Right lobe of liver (tissue), 4 donors: ENCODE measurements at regions not wholly inside any gene's neighbourhood (a gene's known extent, or its start where the extent isn't known, plus 50 kb on each side); places are given as distances from the start of the nearest gene placed in this dataset.

Experiments used
- CTCF ChIP-seq, 4 donors: fragments of 200-600 bp in 3 of 4; fragments of 450-650 bp in 1 of 4; IDR thresholded peaks; one replicate each; pipeline versions ENCODE4 v1.5.1 to v1.8.0; 2016 to 2022; ENCODE audit warnings: antibody characterized with exemption in 4 of 4, mild to moderate bottlenecking in 2 of 4
- POLR2A ChIP-seq: fragments of 450-650 bp; IDR thresholded peaks from one replicate; pipeline ENCODE4 v1.6.1; 2017; ENCODE audit warnings: antibody characterized with exemption, mild to moderate bottlenecking
- donor health status: DM: no; HTN: no; CAD: no.
- donor health status: DM: no; HTN: no; CAD: no.
- donor health status: DM: no; HTN: yes; CAD: no.

GRCh38 chr10:31704195-31704594 lies 224.4 kb downstream of the ARHGAP12 start:
- TF ChIP-seq CTCF (IDR thresholded peaks at IDR 0.05): no peak
- no peak for TF ChIP-seq POLR2A
